HUES6 (cell line): ENCODE measurements at regions not wholly inside any gene's neighbourhood (a gene's known extent, or its start where the extent isn't known, plus 50 kb on each side); places are given as distances from the start of the nearest gene placed in this dataset.
A peak's percentile ranks its signal among the peaks of the same experiment; 100 is the strongest.

Experiments used
- H3K27ac ChIP-seq: 2 replicates; pipeline ENCODE4 v1.7.0; 2013; ENCODE audit warnings: low read depth, mild to moderate bottlenecking, low read length, inconsistent platforms
- H3K27me3 ChIP-seq: 2 replicates; pipeline ENCODE4 v1.6.1; 2013; ENCODE audit warnings: low read length; ENCODE audit not compliant: control insufficient read depth, insufficient read depth
- H3K36me3 ChIP-seq: 2 replicates; pipeline ENCODE4 v1.6.1; 2013; ENCODE audit warnings: low read length; ENCODE audit not compliant: control insufficient read depth, insufficient read depth
- H3K4me1 ChIP-seq: 2 replicates; pipeline ENCODE4 v1.6.1; 2013; ENCODE audit warnings: low read length; ENCODE audit not compliant: control insufficient read depth, insufficient read depth
- H3K4me3 ChIP-seq: 2 replicates; pipeline ENCODE4 v1.5.1; 2013; ENCODE audit warnings: low read depth, low read length
- H3K9ac ChIP-seq: one replicate; pipeline ENCODE4 v1.6.1; 2013; ENCODE audit warnings: mild to moderate bottlenecking, low read length
- H3K9me3 ChIP-seq: 2 replicates; pipeline ENCODE4 v1.6.1; 2013; ENCODE audit warnings: low read depth, low read length; ENCODE audit not compliant: control insufficient read depth, insufficient read depth

DNA sequence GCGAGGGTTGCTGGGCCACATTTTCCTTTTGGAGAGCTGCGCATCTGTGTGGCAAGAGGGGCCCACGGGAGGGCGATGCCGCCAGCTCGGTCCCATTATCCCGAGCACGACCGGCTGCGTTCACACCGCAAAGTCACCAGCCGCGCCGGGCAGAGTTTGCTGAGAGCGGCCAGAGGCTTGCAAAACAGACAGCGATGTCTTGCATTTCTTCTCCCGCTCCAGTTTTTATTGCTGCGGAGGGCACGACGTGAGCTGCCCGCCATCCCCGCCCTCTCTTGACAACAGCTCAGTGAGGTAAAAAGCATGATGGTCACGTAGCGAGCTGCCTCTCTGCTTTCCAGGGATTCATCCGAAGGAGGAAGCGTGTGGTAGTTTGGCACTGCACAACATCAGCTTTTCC is 102.1 kb upstream of the TENM3 start:
- no peak overlapping the region for H3K27ac ChIP-seq
- peak overlapping the region; percentile 83 for H3K4me3 ChIP-seq
- H3K27me3 ChIP-seq: peaks cover 31% of the 10 kb centered on the region
- H3K4me1 ChIP-seq: peaks cover 38% of the 10 kb centered on the region
- H3K9ac ChIP-seq: no peak overlapping the region
- no peaks in the 10 kb centered on the region for H3K9me3 ChIP-seq
- no peaks in the 10 kb centered on the region for H3K36me3 ChIP-seq

DNA sequence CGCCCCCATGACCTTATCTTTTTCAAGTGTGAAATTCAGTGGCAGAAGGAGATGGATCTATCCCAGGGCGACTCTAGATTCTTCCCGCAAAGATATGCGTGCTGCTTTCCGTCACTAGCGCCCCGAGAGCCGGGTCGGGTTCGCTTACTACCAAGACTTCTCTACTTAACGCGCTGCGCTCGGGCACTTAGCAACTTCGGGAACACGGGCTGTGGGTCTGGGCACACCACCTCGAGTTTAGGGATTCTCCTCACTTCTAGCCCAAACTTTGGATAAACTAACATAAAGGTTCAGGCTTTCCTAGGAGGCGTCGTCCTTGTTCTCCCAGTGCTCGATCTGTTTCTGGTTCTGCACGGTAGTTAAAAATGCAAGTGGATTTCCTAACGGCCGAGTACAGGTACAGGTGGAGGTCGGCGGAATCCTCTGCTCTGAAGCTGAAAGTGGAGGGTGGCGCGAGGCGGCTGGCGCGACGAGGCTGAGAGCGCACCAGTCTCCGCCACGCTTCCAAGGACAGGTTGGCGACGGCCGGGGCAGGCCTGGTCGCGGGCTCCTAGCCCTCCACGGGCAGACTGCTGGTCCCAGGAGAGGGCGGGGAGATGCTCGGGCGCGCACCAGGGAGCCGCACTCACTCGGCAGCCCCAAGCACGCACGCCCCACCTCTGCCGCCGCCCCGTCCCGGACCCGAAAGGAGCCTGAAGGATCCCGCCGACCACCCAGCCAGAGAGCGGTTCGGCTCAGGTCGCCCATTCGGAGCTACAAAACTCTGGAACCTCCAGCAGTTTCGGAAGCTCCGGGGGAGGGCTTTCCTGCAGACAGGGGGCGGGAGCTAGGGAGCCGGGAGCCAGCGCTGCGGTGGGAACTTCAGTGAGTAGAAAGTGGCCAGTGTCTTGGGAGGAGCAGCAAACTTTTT is 100.8 kb upstream of the TENM3 start:
- Histone ChIP-seq H3K4me3 (peak overlapping the region; percentile 83), H3K27ac (peak overlapping the region; percentile 93; the same call in 1 of the 2 replicates), H3K27me3 (peaks cover 31% of the 10 kb centered on the region), H3K9me3 (no peaks in the 10 kb centered on the region), H3K9ac (peak overlapping the region; percentile 88), H3K36me3 (no peaks in the 10 kb centered on the region), H3K4me1 (peaks cover 33% of the 10 kb centered on the region)

- peaks cover 34% of the 10 kb centered on the region for H3K4me1 ChIP-seq
- no peaks in the 10 kb centered on the region for H3K36me3 ChIP-seq
- peak overlapping the region; percentile 83 for H3K4me3 ChIP-seq
- peak overlapping the region; percentile 93; the same call in 1 of the 2 replicates for H3K27ac ChIP-seq
- no peaks in the 10 kb centered on the region for H3K9me3 ChIP-seq
- peaks cover 31% of the 10 kb centered on the region for H3K27me3 ChIP-seq
- H3K9ac ChIP-seq: peak overlapping the region; percentile 88
Measured at GRCh38 chr4:182143086-182143821, 99.9 kb upstream of the TENM3 start.

GRCh38 chr4:182143822-182144625 is 99.2 kb upstream of the TENM3 start:
- Histone ChIP-seq H3K27me3 (peaks cover 31% of the 10 kb centered on the region), H3K27ac (peak overlapping the region; percentile 93), H3K4me3 (peak overlapping the region; percentile 83), H3K4me1 (peaks cover 41% of the 10 kb centered on the region), H3K9ac (peak overlapping the region; percentile 88), H3K36me3 (no peaks in the 10 kb centered on the region), H3K9me3 (no peaks in the 10 kb centered on the region)

- H3K9ac ChIP-seq: peak overlapping the region; percentile 87
- H3K27ac ChIP-seq: peak overlapping the region; percentile 80; the same call in 1 of the 2 replicates
- no peaks in the 10 kb centered on the region for H3K9me3 ChIP-seq
- H3K4me3 ChIP-seq: peak overlapping the region; percentile 80
- no peaks in the 10 kb centered on the region for H3K36me3 ChIP-seq
- peaks cover 42% of the 10 kb centered on the region for H3K4me1 ChIP-seq
- peaks cover 28% of the 10 kb centered on the region for H3K27me3 ChIP-seq
Measured at GRCh38 chr4:182144626-182145333, 98.4 kb upstream of the TENM3 start.

GRCh38 chr4:182145334-182145905 is 97.8 kb upstream of the TENM3 start:
- Histone ChIP-seq H3K36me3 (no peaks in the 10 kb centered on the region), H3K9ac (peak overlapping the region; percentile 87), H3K4me3 (peak overlapping the region; percentile 80), H3K27ac (peak overlapping the region; percentile 80; the same call in 1 of the 2 replicates), H3K4me1 (peaks cover 40% of the 10 kb centered on the region), H3K9me3 (no peaks in the 10 kb centered on the region), H3K27me3 (peaks cover 21% of the 10 kb centered on the region)

- no peak overlapping the region for H3K4me3 ChIP-seq
- peaks cover 2% of the 10 kb centered on the region for H3K27me3 ChIP-seq
- no peak overlapping the region for H3K9ac ChIP-seq
- peaks cover 28% of the 10 kb centered on the region for H3K4me1 ChIP-seq
- no peaks in the 10 kb centered on the region for H3K36me3 ChIP-seq
- H3K27ac ChIP-seq: no peak overlapping the region
- no peaks in the 10 kb centered on the region for H3K9me3 ChIP-seq
Measured at GRCh38 chr4:182147391-182147790, 95.8 kb upstream of the TENM3 start.

GRCh38 chr4:182150645-182151044 is 92.6 kb upstream of the TENM3 start:
- no peaks in the 10 kb centered on the region for H3K9me3 ChIP-seq
- H3K36me3 ChIP-seq: no peaks in the 10 kb centered on the region
- H3K9ac ChIP-seq: no peak overlapping the region
- no peaks in the 10 kb centered on the region for H3K27me3 ChIP-seq
- H3K4me1 ChIP-seq: peaks cover 28% of the 10 kb centered on the region
- no peak overlapping the region for H3K4me3 ChIP-seq
- no peak overlapping the region for H3K27ac ChIP-seq

DNA sequence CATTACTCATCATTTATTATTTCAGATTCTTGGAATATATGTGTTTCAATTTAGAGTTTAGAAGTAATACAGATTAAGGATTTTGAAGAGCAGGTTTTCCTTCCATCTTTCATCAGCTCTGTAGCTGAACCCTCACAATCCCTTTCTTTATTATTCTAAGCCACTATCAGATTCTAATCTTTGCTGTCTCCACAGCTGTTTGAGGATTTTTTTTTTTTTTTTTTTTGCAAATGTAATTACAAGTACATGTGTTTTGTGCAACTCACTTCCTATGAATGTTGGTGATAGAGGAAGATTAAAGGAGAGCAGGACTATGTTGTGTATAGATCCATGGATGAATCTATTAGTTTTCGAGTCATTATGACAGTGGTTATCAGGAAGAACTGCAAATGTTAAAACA is 87.4 kb upstream of the TENM3 start:
- Histone ChIP-seq H3K4me3 (no peak overlapping the region), H3K27me3 (no peaks in the 10 kb centered on the region), H3K9ac (no peak overlapping the region), H3K27ac (no peak overlapping the region), H3K36me3 (peaks cover 12% of the 10 kb centered on the region; the same call in 1 of the 2 replicates), H3K4me1 (peaks cover 2% of the 10 kb centered on the region; the same call in 1 of the 2 replicates), H3K9me3 (no peaks in the 10 kb centered on the region)

GRCh38 chr4:182163180-182163579 is 80.0 kb upstream of the TENM3 start:
- no peak overlapping the region for H3K9ac ChIP-seq
- no peaks in the 10 kb centered on the region for H3K27me3 ChIP-seq
- no peak overlapping the region for H3K4me3 ChIP-seq
- H3K4me1 ChIP-seq: peaks cover 12% of the 10 kb centered on the region
- H3K36me3 ChIP-seq: peaks cover 5% of the 10 kb centered on the region; the same call in 1 of the 2 replicates
- H3K9me3 ChIP-seq: no peaks in the 10 kb centered on the region
- H3K27ac ChIP-seq: no peak overlapping the region
